ENCODE measurements at regions not wholly inside any gene's neighbourhood (a gene's known extent, or its start where the extent isn't known, plus 50 kb on each side); places are given as distances from the start of the nearest gene placed in this dataset.

DNA sequence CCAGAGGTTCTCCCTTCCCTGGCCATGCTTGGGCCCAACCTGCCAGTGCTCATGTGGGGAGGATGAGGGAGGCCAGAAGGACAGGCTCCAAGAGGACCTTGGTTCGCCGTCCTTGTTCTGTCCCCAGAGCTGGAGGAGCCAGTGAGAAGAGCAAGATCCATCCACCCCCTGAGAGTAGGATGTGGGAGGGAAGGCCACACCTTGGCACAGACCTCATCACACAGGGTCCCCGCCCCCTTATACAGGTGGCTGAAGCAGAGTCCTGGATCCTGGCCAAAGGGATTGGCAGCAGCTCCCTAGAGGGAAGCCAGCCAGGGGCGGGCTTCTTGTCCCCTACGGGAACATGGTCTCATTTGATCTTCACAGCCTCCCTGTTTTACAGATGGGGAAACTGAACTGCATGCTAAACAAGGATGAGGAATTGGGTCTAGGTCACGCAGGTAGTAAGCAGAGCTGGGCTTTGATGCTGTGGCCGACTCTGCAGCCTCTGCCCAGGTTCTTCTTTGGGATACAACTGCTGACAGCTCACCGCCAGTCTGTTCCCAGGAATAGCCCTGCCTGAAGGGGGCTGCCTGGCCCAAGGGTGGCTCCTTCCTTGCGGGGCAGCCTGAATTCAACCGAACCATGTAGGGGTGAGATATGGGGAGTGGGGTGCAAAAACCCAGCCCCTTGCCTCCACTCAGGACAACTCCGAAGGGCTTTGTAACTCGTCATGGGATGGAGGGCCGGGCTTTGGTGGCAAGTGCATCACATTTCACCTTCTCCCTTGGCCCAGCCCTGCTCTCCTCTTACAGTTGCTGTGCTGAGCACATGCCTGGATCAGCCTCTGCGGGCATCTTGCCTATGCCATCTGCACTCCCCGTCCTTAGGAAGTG is 62.2 kb upstream of the KDM7A start:
- TF ChIP-seq, protein P1, sequence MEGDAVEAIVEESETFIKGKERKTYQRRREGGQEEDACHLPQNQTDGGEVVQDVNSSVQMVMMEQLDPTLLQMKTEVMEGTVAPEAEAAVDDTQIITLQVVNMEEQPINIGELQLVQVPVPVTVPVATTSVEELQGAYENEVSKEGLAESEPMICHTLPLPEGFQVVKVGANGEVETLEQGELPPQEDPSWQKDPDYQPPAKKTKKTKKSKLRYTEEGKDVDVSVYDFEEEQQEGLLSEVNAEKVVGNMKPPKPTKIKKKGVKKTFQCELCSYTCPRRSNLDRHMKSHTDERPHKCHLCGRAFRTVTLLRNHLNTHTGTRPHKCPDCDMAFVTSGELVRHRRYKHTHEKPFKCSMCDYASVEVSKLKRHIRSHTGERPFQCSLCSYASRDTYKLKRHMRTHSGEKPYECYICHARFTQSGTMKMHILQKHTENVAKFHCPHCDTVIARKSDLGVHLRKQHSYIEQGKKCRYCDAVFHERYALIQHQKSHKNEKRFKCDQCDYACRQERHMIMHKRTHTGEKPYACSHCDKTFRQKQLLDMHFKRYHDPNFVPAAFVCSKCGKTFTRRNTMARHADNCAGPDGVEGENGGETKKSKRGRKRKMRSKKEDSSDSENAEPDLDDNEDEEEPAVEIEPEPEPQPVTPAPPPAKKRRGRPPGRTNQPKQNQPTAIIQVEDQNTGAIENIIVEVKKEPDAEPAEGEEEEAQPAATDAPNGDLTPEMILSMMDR (IDR thresholded peaks at IDR 0.05; ENCODE audit: insufficient read depth, low read depth, low read length): no peak
- TF ChIP-seq EZH2 (IDR thresholded peaks at IDR 0.05; ENCODE audit: insufficient read depth, low read length): no peak

Data from astrocyte (in vitro differentiated cells and primary cell).